ENCODE measurements at regions not wholly inside any gene's neighbourhood (a gene's known extent, or its start where the extent isn't known, plus 50 kb on each side); places are given as distances from the start of the nearest gene placed in this dataset.

DNA sequence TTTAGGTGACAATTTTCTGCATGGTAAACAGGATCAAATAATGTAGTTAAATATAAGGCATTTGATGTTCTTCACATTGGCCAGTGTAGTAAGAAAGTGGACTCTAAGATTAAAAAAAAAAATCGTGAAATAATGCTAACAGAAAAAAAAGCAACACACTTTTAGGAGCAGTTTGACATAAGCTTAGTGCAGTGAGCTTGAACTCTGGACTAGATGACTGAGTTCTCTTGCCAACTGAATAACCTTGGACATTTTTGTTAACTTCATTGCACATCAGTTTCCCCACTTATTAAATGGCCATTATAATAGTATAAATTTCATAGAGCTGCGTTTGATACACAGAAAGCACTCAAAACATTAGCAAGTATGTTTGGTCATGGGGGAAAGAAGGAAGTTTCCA is 649.3 kb upstream of the ADGRL4 start:
- Histone ChIP-seq H3K4me1 (ENCODE audit: insufficient read depth, low read length) (no peaks in the 10 kb centered on the region), H3K36me3 (replicated peaks in 1 of 2; ENCODE audit: control insufficient read depth in 1 of 2, insufficient read depth in 2 of 2, low read length in 2 of 2) (no peaks in the 10 kb centered on the region), H3K4me3 (replicated peaks in 1 of 3; ENCODE audit: insufficient read depth in 1 of 3, low read depth in 2 of 3, low read length in 3 of 3) (no peak overlapping the region), H3K9ac (ENCODE audit: insufficient read depth, low read depth, low read length) (no peak overlapping the region), H4K20me1 (ENCODE audit: insufficient read depth, low read length) (no peaks in the 10 kb centered on the region), H3K9me3 (ENCODE audit: low read length) (peaks cover 63% of the 10 kb centered on the region), H3K4me2 (ENCODE audit: low read depth, low read length) (no peak overlapping the region), H3K27ac (ENCODE audit: extremely low read length, insufficient read depth, low read length) (no peak overlapping the region), H2AFZ (ENCODE audit: low read length) (no peak overlapping the region), H3K79me2 (ENCODE audit: insufficient read depth, low read length) (no peaks in the 10 kb centered on the region), H3K27me3 (ENCODE audit: control insufficient read depth in 1 of 2, insufficient read depth in 2 of 2, low read length in 2 of 2) (no peaks in the 10 kb centered on the region; a peak in 1 of 5 replicates)
- 6% methylated on average over 2 of the region's 2 CpGs for whole genome bisulfite sequencing (ENCODE audit: low lambda C conversion rate)
- in situ Hi-C loops (cut with HindIII; ENCODE audit: extremely low pct_ligation_motif_present, low pct_unique_long_range_greater_than_20kb) (no loop called here), intact Hi-C loops (cut with micrococcal nuclease; ENCODE audit: unreplicated experiment) (no loop called here)
- no peak for DNase-seq (ENCODE audit: low spot score)
- no peak for ATAC-seq
- ChIA-PET POLR2A (no interaction called here), CTCF (ENCODE audit: low intra/inter-chr PET ratio, low total read pairs) (no interaction called here)
- FAIRE-seq, result no peak
- TF ChIP-seq RFX1 (IDR thresholded peaks at IDR 0.05) (no peak), MED1 (CRISPR knock-in tag; IDR thresholded peaks at IDR 0.05) (no peak), ZNF441 (CRISPR knock-in tag; IDR thresholded peaks at IDR 0.05; ENCODE audit: borderline replicate concordance) (no peak), DDIT3 (CRISPR knock-in tag; IDR thresholded peaks at IDR 0.05) (no peak), TBX3 (IDR thresholded peaks at IDR 0.05; ENCODE audit: borderline replicate concordance) (no peak), CC2D1A (CRISPR knock-in tag; IDR thresholded peaks at IDR 0.05) (no peak), TBL1XR1 (IDR thresholded peaks at IDR 0.05; ENCODE audit: borderline replicate concordance, low read length, partially characterized antibody) (no peak), E2F1 (CRISPR knock-in tag; IDR thresholded peaks at IDR 0.05) (no peak), ZNF430 (CRISPR knock-in tag; IDR thresholded peaks at IDR 0.05) (no peak), NAIF1 (CRISPR knock-in tag; IDR thresholded peaks at IDR 0.05; ENCODE audit: borderline replicate concordance) (no peak), CSRNP1 (CRISPR knock-in tag; IDR thresholded peaks at IDR 0.05) (no peak), CCAR2 (optimal IDR thresholded peaks at IDR 0.05; ENCODE audit: low read depth, low read length) (no peak)
- TF ChIP-seq, protein P1, sequence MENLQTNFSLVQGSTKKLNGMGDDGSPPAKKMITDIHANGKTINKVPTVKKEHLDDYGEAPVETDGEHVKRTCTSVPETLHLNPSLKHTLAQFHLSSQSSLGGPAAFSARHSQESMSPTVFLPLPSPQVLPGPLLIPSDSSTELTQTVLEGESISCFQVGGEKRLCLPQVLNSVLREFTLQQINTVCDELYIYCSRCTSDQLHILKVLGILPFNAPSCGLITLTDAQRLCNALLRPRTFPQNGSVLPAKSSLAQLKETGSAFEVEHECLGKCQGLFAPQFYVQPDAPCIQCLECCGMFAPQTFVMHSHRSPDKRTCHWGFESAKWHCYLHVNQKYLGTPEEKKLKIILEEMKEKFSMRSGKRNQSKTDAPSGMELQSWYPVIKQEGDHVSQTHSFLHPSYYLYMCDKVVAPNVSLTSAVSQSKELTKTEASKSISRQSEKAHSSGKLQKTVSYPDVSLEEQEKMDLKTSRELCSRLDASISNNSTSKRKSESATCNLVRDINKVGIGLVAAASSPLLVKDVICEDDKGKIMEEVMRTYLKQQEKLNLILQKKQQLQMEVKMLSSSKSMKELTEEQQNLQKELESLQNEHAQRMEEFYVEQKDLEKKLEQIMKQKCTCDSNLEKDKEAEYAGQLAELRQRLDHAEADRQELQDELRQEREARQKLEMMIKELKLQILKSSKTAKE (CRISPR knock-in tag; IDR thresholded peaks at IDR 0.05; ENCODE audit: borderline replicate concordance), result no peak
- TF ChIP-seq, protein P2, sequence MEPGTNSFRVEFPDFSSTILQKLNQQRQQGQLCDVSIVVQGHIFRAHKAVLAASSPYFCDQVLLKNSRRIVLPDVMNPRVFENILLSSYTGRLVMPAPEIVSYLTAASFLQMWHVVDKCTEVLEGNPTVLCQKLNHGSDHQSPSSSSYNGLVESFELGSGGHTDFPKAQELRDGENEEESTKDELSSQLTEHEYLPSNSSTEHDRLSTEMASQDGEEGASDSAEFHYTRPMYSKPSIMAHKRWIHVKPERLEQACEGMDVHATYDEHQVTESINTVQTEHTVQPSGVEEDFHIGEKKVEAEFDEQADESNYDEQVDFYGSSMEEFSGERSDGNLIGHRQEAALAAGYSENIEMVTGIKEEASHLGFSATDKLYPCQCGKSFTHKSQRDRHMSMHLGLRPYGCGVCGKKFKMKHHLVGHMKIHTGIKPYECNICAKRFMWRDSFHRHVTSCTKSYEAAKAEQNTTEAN (CRISPR knock-in tag; conservative IDR thresholded peaks at IDR 0.05), result no peak
- BruUV-seq (replicated peaks), result no TSS peak

Measured in HepG2 (cell line).